OCI-LY7 (cell line): ENCODE measurements at regions not wholly inside any gene's neighbourhood (a gene's known extent, or its start where the extent isn't known, plus 50 kb on each side); places are given as distances from the start of the nearest gene placed in this dataset.

Experiments used
- CTCF ChIP-seq: fragments of 200-600 bp; sonication (generic); conservative IDR thresholded peaks from 2 replicates; pipeline ENCODE4 v1.5.1; 2014; ENCODE audit warnings: mild to moderate bottlenecking, antibody characterized with exemption, low read length, moderate library complexity, mixed read lengths
- EZH2phosphoT487 ChIP-seq: fragments of 200-600 bp; sonication (generic); IDR thresholded peaks from 2 replicates; pipeline ENCODE4 v1.6.1; 2018; ENCODE audit warnings: low read depth, borderline replicate concordance, mild to moderate bottlenecking, mixed run types, antibody characterized with exemption, low read length, moderate library complexity, mixed read lengths

GRCh38 chr3:195004512-195005250 is 266.3 kb downstream of the XXYLT1 start:
- TF ChIP-seq CTCF, result no peak
- TF ChIP-seq EZH2phosphoT487, result no peak
